WTC11 (cell line): ENCODE measurements at regions not wholly inside any gene's neighbourhood (a gene's known extent, or its start where the extent isn't known, plus 50 kb on each side); places are given as distances from the start of the nearest gene placed in this dataset.

ENCODE experiments used
- ATF1 ChIP-seq: sonication (generic); formaldehyde crosslinking; IDR thresholded peaks from 2 replicates; pipeline ENCODE4 v1.8.1; 2023; ENCODE audit warnings: mild to moderate bottlenecking, moderate library complexity, missing genetic modification reagents
- FOXP1 ChIP-seq: sonication (generic); formaldehyde crosslinking; IDR thresholded peaks from 2 replicates; pipeline ENCODE4 v1.8.0; 2022; ENCODE audit warnings: missing genetic modification reagents, mild to moderate bottlenecking, moderate library complexity, borderline replicate concordance
- HMGA2 ChIP-seq: fragments of 250-450 bp; sonication (Bioruptor Pico); IDR thresholded peaks from 2 replicates; pipeline ENCODE4 v1.4.0; 2021; ENCODE audit warnings: mild to moderate bottlenecking, moderate library complexity
- JUN ChIP-seq: sonication (generic); formaldehyde crosslinking; IDR thresholded peaks from 2 replicates; pipeline ENCODE4 v1.8.0; 2023; ENCODE audit warnings: mild to moderate bottlenecking, missing genetic modification reagents
- NR3C1 ChIP-seq: sonication (generic); formaldehyde crosslinking; conservative IDR thresholded peaks from 2 replicates; pipeline ENCODE4 v1.8.1; 2023; ENCODE audit warnings: low read depth, mild to moderate bottlenecking, missing genetic modification reagents
- SMAD4 ChIP-seq: sonication (generic); formaldehyde crosslinking; IDR thresholded peaks from 2 replicates; pipeline ENCODE4 v1.8.0; 2022; ENCODE audit warnings: mild to moderate bottlenecking, missing genetic modification reagents
- TF ChIP-seq, protein P1 (sequence below): fragments of 200-600 bp; IDR thresholded peaks from 2 replicates; pipeline ENCODE4 v1.8.0; 2022; ENCODE audit warnings: antibody characterized with exemption
- TF ChIP-seq, protein P2 (sequence below): sonication (generic); formaldehyde crosslinking; IDR thresholded peaks from 2 replicates; pipeline ENCODE4 v1.8.0; 2022; ENCODE audit warnings: mild to moderate bottlenecking, missing genetic modification reagents
- TF ChIP-seq, protein P3 (sequence below): fragments of 250-450 bp; sonication (Bioruptor Pico); IDR thresholded peaks from 2 replicates; pipeline ENCODE4 v2.1.2; 2022; ENCODE audit warnings: mild to moderate bottlenecking, moderate library complexity

DNA sequence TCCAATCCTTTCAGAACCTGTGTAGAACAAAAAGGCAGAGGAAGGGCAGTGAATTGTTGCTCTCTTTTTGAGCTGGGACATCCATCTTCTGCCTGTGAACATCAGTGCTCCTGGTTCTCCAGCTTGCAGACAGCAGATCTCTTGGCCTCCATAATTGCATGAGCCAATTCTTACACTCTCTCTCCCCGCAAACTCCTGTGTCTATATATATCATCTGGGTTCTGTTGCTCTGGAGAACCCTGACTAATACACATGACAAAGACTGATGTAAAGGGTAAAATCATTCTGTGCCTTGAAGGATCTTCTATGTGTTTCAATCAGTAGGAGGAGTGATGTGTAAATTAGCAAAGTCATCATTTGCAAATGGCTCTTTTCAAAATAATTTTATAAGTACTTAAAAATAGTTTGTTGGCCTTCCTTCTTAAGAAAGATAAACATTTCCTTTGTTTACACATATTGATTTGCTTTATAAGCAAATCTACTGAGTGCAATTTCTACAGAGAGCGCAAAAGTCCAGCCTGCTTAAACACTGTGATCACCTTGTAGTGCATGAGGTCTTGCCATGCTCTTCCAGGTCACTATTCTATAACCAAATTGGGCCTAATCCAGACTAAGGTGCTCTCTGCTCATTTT is 154.9 kb upstream of the ANKRD28 start:
- TF ChIP-seq, protein P1, sequence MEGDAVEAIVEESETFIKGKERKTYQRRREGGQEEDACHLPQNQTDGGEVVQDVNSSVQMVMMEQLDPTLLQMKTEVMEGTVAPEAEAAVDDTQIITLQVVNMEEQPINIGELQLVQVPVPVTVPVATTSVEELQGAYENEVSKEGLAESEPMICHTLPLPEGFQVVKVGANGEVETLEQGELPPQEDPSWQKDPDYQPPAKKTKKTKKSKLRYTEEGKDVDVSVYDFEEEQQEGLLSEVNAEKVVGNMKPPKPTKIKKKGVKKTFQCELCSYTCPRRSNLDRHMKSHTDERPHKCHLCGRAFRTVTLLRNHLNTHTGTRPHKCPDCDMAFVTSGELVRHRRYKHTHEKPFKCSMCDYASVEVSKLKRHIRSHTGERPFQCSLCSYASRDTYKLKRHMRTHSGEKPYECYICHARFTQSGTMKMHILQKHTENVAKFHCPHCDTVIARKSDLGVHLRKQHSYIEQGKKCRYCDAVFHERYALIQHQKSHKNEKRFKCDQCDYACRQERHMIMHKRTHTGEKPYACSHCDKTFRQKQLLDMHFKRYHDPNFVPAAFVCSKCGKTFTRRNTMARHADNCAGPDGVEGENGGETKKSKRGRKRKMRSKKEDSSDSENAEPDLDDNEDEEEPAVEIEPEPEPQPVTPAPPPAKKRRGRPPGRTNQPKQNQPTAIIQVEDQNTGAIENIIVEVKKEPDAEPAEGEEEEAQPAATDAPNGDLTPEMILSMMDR, result no peak
- TF ChIP-seq FOXP1 (CRISPR knock-in tag) (no peak), JUN (CRISPR knock-in tag) (no peak), ATF1 (CRISPR knock-in tag) (no peak), NR3C1 (CRISPR knock-in tag) (no peak), SMAD4 (no peak), HMGA2 (no peak)
- TF ChIP-seq, protein P2, sequence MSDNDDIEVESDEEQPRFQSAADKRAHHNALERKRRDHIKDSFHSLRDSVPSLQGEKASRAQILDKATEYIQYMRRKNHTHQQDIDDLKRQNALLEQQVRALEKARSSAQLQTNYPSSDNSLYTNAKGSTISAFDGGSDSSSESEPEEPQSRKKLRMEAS (CRISPR knock-in tag), result no peak
- TF ChIP-seq, protein P3, sequence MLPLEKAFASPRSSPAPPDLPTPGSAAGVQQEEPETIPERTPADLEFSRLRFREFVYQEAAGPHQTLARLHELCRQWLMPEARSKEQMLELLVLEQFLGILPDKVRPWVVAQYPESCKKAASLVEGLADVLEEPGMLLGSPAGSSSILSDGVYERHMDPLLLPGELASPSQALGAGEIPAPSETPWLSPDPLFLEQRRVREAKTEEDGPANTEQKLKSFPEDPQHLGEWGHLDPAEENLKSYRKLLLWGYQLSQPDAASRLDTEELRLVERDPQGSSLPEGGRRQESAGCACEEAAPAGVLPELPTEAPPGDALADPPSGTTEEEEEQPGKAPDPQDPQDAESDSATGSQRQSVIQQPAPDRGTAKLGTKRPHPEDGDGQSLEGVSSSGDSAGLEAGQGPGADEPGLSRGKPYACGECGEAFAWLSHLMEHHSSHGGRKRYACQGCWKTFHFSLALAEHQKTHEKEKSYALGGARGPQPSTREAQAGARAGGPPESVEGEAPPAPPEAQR (CRISPR knock-in tag), result no peak
